ENCODE measurements at regions not wholly inside any gene's neighbourhood (a gene's known extent, or its start where the extent isn't known, plus 50 kb on each side); places are given as distances from the start of the nearest gene placed in this dataset.

DNA sequence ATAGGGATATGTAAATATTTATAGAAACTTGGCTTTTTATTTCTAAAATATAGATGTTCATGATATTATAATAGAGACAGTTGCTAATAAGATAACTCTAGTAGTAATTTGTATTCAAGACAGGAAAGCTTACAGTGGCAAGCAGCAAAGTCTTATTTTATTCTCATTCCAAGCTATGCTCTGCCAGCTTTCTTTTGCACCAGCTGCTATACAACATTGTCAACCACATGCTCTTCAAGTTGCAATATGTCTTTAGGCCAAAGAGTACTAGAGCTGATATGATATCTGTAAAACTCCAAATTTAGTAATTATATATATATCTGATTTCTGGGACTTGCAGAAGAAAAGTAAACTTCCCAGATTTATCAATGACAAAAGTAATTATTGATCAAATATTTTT lies 350.1 kb downstream of the HGF start:
- no peaks in the 10 kb centered on the region for H3K9me3 Mint-ChIP-seq
- TF ChIP-seq, protein P1, sequence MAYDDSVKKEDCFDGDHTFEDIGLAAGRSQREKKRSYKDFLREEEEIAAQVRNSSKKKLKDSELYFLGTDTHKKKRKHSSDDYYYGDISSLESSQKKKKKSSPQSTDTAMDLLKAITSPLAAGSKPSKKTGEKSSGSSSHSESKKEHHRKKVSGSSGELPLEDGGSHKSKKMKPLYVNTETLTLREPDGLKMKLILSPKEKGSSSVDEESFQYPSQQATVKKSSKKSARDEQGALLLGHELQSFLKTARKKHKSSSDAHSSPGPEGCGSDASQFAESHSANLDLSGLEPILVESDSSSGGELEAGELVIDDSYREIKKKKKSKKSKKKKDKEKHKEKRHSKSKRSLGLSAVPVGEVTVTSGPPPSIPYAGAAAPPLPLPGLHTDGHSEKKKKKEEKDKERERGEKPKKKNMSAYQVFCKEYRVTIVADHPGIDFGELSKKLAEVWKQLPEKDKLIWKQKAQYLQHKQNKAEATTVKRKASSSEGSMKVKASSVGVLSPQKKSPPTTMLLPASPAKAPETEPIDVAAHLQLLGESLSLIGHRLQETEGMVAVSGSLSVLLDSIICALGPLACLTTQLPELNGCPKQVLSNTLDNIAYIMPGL (CRISPR knock-in tag; IDR thresholded peaks at IDR 0.05) = no peak
- TF ChIP-seq ZNF138 (CRISPR knock-in tag; conservative IDR thresholded peaks at IDR 0.05) = no peak
- no peak for TF ChIP-seq ZNF671 (CRISPR knock-in tag; IDR thresholded peaks at IDR 0.05)
- TF ChIP-seq NR2C2 (CRISPR knock-in tag; IDR thresholded peaks at IDR 0.05) = no peak
- TF ChIP-seq, protein P2, sequence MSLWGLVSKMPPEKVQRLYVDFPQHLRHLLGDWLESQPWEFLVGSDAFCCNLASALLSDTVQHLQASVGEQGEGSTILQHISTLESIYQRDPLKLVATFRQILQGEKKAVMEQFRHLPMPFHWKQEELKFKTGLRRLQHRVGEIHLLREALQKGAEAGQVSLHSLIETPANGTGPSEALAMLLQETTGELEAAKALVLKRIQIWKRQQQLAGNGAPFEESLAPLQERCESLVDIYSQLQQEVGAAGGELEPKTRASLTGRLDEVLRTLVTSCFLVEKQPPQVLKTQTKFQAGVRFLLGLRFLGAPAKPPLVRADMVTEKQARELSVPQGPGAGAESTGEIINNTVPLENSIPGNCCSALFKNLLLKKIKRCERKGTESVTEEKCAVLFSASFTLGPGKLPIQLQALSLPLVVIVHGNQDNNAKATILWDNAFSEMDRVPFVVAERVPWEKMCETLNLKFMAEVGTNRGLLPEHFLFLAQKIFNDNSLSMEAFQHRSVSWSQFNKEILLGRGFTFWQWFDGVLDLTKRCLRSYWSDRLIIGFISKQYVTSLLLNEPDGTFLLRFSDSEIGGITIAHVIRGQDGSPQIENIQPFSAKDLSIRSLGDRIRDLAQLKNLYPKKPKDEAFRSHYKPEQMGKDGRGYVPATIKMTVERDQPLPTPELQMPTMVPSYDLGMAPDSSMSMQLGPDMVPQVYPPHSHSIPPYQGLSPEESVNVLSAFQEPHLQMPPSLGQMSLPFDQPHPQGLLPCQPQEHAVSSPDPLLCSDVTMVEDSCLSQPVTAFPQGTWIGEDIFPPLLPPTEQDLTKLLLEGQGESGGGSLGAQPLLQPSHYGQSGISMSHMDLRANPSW (CRISPR knock-in tag; conservative IDR thresholded peaks at IDR 0.05; ENCODE audit: low read depth) = no peak
- no peak for TF ChIP-seq OVOL2 (CRISPR knock-in tag; IDR thresholded peaks at IDR 0.05; ENCODE audit: borderline replicate concordance)
- TF ChIP-seq, protein P3, sequence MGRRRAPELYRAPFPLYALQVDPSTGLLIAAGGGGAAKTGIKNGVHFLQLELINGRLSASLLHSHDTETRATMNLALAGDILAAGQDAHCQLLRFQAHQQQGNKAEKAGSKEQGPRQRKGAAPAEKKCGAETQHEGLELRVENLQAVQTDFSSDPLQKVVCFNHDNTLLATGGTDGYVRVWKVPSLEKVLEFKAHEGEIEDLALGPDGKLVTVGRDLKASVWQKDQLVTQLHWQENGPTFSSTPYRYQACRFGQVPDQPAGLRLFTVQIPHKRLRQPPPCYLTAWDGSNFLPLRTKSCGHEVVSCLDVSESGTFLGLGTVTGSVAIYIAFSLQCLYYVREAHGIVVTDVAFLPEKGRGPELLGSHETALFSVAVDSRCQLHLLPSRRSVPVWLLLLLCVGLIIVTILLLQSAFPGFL (CRISPR knock-in tag; IDR thresholded peaks at IDR 0.05; ENCODE audit: borderline replicate concordance) = no peak
- TF ChIP-seq, protein P4, sequence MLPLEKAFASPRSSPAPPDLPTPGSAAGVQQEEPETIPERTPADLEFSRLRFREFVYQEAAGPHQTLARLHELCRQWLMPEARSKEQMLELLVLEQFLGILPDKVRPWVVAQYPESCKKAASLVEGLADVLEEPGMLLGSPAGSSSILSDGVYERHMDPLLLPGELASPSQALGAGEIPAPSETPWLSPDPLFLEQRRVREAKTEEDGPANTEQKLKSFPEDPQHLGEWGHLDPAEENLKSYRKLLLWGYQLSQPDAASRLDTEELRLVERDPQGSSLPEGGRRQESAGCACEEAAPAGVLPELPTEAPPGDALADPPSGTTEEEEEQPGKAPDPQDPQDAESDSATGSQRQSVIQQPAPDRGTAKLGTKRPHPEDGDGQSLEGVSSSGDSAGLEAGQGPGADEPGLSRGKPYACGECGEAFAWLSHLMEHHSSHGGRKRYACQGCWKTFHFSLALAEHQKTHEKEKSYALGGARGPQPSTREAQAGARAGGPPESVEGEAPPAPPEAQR (CRISPR knock-in tag; IDR thresholded peaks at IDR 0.05) = no peak
- TF ChIP-seq FOXJ3 (CRISPR knock-in tag; IDR thresholded peaks at IDR 0.05; ENCODE audit: borderline replicate concordance) = no peak
- TF ChIP-seq, protein P5, sequence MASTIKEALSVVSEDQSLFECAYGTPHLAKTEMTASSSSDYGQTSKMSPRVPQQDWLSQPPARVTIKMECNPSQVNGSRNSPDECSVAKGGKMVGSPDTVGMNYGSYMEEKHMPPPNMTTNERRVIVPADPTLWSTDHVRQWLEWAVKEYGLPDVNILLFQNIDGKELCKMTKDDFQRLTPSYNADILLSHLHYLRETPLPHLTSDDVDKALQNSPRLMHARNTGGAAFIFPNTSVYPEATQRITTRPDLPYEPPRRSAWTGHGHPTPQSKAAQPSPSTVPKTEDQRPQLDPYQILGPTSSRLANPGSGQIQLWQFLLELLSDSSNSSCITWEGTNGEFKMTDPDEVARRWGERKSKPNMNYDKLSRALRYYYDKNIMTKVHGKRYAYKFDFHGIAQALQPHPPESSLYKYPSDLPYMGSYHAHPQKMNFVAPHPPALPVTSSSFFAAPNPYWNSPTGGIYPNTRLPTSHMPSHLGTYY (CRISPR knock-in tag; IDR thresholded peaks at IDR 0.05) = no peak
- no peak for TF ChIP-seq JAZF1 (CRISPR knock-in tag; IDR thresholded peaks at IDR 0.05)
- no peak for TF ChIP-seq TEAD1 (CRISPR knock-in tag; IDR thresholded peaks at IDR 0.05)
- TF ChIP-seq, protein P6, sequence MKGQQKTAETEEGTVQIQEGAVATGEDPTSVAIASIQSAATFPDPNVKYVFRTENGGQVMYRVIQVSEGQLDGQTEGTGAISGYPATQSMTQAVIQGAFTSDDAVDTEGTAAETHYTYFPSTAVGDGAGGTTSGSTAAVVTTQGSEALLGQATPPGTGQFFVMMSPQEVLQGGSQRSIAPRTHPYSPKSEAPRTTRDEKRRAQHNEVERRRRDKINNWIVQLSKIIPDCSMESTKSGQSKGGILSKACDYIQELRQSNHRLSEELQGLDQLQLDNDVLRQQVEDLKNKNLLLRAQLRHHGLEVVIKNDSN (CRISPR knock-in tag; IDR thresholded peaks at IDR 0.05) = no peak
- TF ChIP-seq GTF2I (CRISPR knock-in tag; conservative IDR thresholded peaks at IDR 0.05) = no peak
- TF ChIP-seq TEAD4 (CRISPR knock-in tag; IDR thresholded peaks at IDR 0.05) = no peak
- no peak for TF ChIP-seq FOXP1 (CRISPR knock-in tag; IDR thresholded peaks at IDR 0.05; ENCODE audit: borderline replicate concordance)
- no peak for TF ChIP-seq NFATC4 (CRISPR knock-in tag; IDR thresholded peaks at IDR 0.05)
- no peak for TF ChIP-seq IRF2 (CRISPR knock-in tag; IDR thresholded peaks at IDR 0.05; ENCODE audit: borderline replicate concordance, low read depth)
- no peaks in the 10 kb centered on the region for H3K27me3 Mint-ChIP-seq (ENCODE audit: low read depth)
- DNase-seq (ENCODE audit: low spot score) (no peak), ATAC-seq (no peak)
- H3K4me3 Mint-ChIP-seq = no peak overlapping the region
- no peak overlapping the region for H3K27ac Mint-ChIP-seq
- H3K4me1 Mint-ChIP-seq = peaks cover 8% of the 10 kb centered on the region
- no peaks in the 10 kb centered on the region for H3K36me3 Mint-ChIP-seq
- POLR2A ChIA-PET = no interaction called here
- CTCF ChIA-PET = no interaction called here

DNA sequence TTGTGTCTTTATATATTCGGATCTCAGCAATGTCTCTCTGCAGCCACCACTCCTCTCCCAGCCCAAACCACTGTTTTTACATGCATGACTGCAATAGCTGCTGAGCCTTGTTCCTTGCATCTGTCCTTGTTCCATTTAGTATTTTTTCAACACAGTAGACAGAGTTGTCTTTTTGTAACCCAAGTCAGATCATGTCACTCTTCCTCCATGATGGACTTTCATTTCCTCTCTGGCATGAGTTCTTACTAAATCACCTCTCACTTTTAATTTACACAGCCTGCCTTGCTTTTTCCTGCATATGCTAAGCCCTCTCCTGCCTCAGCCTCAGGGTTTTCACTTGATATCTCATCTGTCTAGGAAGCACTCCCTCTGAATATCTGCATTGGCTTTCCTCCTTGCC lies 353.2 kb downstream of the HGF start:
- ATAC-seq = no peak
- Mint-ChIP-seq H3K4me1 (peaks cover 9% of the 10 kb centered on the region), H3K27ac (no peak overlapping the region), H3K36me3 (no peaks in the 10 kb centered on the region), H3K4me3 (no peak overlapping the region), H3K9me3 (peaks cover under 1% of the 10 kb centered on the region; the same call in 1 of the 2 replicates), H3K27me3 (ENCODE audit: low read depth) (no peaks in the 10 kb centered on the region)
- DNase-seq (ENCODE audit: low spot score) = no peak
- TF ChIP-seq IRF2 (CRISPR knock-in tag; IDR thresholded peaks at IDR 0.05; ENCODE audit: borderline replicate concordance, low read depth) (no peak), ETV6 (CRISPR knock-in tag; IDR thresholded peaks at IDR 0.05) (no peak)
- TF ChIP-seq, protein P7, sequence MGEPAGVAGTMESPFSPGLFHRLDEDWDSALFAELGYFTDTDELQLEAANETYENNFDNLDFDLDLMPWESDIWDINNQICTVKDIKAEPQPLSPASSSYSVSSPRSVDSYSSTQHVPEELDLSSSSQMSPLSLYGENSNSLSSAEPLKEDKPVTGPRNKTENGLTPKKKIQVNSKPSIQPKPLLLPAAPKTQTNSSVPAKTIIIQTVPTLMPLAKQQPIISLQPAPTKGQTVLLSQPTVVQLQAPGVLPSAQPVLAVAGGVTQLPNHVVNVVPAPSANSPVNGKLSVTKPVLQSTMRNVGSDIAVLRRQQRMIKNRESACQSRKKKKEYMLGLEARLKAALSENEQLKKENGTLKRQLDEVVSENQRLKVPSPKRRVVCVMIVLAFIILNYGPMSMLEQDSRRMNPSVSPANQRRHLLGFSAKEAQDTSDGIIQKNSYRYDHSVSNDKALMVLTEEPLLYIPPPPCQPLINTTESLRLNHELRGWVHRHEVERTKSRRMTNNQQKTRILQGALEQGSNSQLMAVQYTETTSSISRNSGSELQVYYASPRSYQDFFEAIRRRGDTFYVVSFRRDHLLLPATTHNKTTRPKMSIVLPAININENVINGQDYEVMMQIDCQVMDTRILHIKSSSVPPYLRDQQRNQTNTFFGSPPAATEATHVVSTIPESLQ (CRISPR knock-in tag; IDR thresholded peaks at IDR 0.05) = no peak
- TF ChIP-seq, protein P8, sequence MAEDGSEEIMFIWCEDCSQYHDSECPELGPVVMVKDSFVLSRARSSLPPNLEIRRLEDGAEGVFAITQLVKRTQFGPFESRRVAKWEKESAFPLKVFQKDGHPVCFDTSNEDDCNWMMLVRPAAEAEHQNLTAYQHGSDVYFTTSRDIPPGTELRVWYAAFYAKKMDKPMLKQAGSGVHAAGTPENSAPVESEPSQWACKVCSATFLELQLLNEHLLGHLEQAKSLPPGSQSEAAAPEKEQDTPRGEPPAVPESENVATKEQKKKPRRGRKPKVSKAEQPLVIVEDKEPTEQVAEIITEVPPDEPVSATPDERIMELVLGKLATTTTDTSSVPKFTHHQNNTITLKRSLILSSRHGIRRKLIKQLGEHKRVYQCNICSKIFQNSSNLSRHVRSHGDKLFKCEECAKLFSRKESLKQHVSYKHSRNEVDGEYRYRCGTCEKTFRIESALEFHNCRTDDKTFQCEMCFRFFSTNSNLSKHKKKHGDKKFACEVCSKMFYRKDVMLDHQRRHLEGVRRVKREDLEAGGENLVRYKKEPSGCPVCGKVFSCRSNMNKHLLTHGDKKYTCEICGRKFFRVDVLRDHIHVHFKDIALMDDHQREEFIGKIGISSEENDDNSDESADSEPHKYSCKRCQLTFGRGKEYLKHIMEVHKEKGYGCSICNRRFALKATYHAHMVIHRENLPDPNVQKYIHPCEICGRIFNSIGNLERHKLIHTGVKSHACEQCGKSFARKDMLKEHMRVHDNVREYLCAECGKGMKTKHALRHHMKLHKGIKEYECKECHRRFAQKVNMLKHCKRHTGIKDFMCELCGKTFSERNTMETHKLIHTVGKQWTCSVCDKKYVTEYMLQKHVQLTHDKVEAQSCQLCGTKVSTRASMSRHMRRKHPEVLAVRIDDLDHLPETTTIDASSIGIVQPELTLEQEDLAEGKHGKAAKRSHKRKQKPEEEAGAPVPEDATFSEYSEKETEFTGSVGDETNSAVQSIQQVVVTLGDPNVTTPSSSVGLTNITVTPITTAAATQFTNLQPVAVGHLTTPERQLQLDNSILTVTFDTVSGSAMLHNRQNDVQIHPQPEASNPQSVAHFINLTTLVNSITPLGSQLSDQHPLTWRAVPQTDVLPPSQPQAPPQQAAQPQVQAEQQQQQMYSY (CRISPR knock-in tag; IDR thresholded peaks at IDR 0.05) = no peak
- ChIA-PET CTCF (no interaction called here), POLR2A (no interaction called here)
